Left ventricle myocardium inferior (tissue), 1 donor: ENCODE measurements at regions not wholly inside any gene's neighbourhood (a gene's known extent, or its start where the extent isn't known, plus 50 kb on each side); places are given as distances from the start of the nearest gene placed in this dataset.

Experiments
- DNase-seq: peaks from one replicate; pipeline ENCODE4 v3.0.0-alpha.2; 2020
- H3K27ac ChIP-seq: fragments of 200-600 bp; replicated peaks from 2 replicates; pipeline ENCODE4 v1.8.0; 2021
- H3K27me3 ChIP-seq: fragments of 200-600 bp; 2 replicates; pipeline ENCODE4 v1.8.0; 2021; ENCODE audit warnings: low read depth
- H3K36me3 ChIP-seq: fragments of 200-600 bp; 2 replicates; pipeline ENCODE4 v1.8.0; 2021
- H3K4me1 ChIP-seq: fragments of 200-600 bp; 2 replicates; pipeline ENCODE4 v1.8.0; 2021
- H3K4me3 ChIP-seq: fragments of 200-600 bp; 2 replicates; pipeline ENCODE4 v1.8.0; 2021; ENCODE audit warnings: mild to moderate bottlenecking, moderate library complexity
- H3K9me3 ChIP-seq: fragments of 200-600 bp; replicated peaks from 2 replicates; pipeline ENCODE4 v1.8.0; 2021
- intact Hi-C: fragments of 100-400 bp; cut with micrococcal nuclease; formaldehyde crosslinking; loops from one replicate; pipeline ENCODE4 v1.11.0; 2022
- TF ChIP-seq, protein P1 (sequence below): fragments of 200-600 bp; IDR thresholded peaks from 2 replicates; pipeline ENCODE4 v1.8.0; 2021; ENCODE audit warnings: antibody characterized with exemption, mild to moderate bottlenecking, borderline replicate concordance
- donor health status: DM: no; HTN: yes; CAD: no; lungs with severe emphysema.

DNA sequence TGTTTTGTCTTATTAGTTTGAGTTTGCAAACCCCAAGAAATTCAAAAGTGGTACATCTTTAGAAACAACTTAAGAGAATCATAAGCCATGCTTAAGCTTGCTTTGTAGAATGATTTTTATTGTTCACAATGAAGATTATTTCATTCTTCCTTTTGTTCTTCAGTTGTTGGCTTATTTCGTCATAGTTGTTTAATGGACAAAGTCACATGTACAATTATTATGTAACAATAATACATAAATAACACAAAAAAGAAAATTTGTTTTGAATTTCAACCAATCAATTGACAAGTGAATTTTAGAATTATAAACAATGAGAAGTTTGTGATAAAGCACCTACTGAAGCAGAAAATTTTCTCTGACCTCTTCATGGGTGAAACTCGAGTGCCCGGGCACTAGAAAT, 111.8 kb upstream of the IGF1 start:
- DNase-seq: no peak
- intact Hi-C loops: no loop called here
- Histone ChIP-seq H3K4me3 (no peak overlapping the region), H3K36me3 (no peaks in the 10 kb centered on the region), H3K27me3 (no peaks in the 10 kb centered on the region), H3K4me1 (no peaks in the 10 kb centered on the region), H3K9me3 (peaks cover 21% of the 10 kb centered on the region), H3K27ac (no peak overlapping the region)
- TF ChIP-seq, protein P1, sequence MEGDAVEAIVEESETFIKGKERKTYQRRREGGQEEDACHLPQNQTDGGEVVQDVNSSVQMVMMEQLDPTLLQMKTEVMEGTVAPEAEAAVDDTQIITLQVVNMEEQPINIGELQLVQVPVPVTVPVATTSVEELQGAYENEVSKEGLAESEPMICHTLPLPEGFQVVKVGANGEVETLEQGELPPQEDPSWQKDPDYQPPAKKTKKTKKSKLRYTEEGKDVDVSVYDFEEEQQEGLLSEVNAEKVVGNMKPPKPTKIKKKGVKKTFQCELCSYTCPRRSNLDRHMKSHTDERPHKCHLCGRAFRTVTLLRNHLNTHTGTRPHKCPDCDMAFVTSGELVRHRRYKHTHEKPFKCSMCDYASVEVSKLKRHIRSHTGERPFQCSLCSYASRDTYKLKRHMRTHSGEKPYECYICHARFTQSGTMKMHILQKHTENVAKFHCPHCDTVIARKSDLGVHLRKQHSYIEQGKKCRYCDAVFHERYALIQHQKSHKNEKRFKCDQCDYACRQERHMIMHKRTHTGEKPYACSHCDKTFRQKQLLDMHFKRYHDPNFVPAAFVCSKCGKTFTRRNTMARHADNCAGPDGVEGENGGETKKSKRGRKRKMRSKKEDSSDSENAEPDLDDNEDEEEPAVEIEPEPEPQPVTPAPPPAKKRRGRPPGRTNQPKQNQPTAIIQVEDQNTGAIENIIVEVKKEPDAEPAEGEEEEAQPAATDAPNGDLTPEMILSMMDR: no peak

DNA sequence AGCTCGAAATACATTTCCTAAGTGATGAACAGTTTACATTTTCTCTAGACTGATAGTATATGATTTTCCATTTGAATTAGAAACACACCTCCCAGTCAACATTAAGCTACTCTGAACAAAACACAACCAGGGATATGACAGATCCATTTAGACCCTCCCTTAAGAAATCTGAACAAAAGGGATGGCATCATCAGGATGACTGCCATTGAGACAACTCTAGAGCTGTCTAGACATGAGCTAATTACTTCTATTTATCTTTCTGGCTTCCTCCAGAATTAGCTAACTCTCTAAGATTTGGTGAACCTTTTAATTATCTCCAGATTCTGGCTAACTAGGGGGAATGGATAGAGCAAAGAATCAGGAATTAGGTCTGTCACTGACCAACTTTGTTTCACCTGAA, 92.9 kb upstream of the IGF1 start:
- TF ChIP-seq, protein P1: no peak
- Histone ChIP-seq H3K4me3 (no peak overlapping the region), H3K4me1 (no peaks in the 10 kb centered on the region), H3K27me3 (no peaks in the 10 kb centered on the region), H3K27ac (no peak overlapping the region), H3K9me3 (no peaks in the 10 kb centered on the region), H3K36me3 (no peaks in the 10 kb centered on the region)
- intact Hi-C loops: no loop called here
- DNase-seq: no peak

DNA sequence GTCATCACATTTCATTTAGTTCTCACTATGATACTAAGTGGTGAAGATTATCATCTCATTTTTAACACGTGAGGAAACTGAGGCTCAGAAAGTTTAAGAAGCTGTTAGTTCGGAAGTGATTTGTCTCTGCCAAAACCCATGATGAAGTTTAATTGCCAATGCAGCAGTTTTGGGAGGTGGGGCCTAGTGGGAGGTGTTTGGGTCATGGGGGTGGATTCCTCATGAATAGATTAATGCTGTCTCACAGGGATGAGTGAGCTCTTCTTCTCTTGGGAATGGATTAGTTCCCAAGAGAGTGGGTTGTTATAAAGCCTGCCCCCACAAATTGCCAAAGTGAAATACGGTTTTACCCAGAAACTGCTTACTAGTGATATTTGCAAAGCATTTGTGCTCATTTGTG, 91.5 kb upstream of the IGF1 start:
- TF ChIP-seq, protein P1: no peak
- no peak overlapping the region for H3K27ac ChIP-seq
- H3K9me3 ChIP-seq: no peaks in the 10 kb centered on the region
- H3K36me3 ChIP-seq: no peaks in the 10 kb centered on the region
- intact Hi-C loops: no loop called here
- H3K4me1 ChIP-seq: no peaks in the 10 kb centered on the region
- DNase-seq: no peak
- H3K4me3 ChIP-seq: no peak overlapping the region
- no peaks in the 10 kb centered on the region for H3K27me3 ChIP-seq

DNA sequence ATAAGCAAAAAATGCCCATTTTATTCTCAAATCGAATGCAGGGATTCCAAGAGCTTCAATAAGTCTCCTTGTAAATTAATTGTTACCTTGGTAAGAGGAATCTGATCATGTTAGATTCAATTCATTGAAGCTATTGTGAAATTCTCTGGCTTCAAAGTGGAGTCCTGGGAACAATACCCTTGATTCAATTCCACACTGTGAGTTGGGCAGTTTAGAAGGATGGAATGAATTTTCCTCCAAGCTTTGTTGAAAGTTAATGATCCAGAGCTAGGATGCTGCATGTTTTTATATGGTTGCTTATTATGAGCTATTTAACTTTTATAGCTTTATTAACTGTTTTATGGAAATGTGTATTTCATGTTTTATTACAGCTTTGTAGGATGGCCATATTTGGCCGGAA, 89.9 kb upstream of the IGF1 start:
- intact Hi-C loops: no loop called here
- no peaks in the 10 kb centered on the region for H3K36me3 ChIP-seq
- H3K4me3 ChIP-seq: no peak overlapping the region
- H3K27me3 ChIP-seq: no peaks in the 10 kb centered on the region
- TF ChIP-seq, protein P1: no peak
- no peaks in the 10 kb centered on the region for H3K4me1 ChIP-seq
- no peak overlapping the region for H3K27ac ChIP-seq
- H3K9me3 ChIP-seq: peaks cover 8% of the 10 kb centered on the region
- DNase-seq: no peak

DNA sequence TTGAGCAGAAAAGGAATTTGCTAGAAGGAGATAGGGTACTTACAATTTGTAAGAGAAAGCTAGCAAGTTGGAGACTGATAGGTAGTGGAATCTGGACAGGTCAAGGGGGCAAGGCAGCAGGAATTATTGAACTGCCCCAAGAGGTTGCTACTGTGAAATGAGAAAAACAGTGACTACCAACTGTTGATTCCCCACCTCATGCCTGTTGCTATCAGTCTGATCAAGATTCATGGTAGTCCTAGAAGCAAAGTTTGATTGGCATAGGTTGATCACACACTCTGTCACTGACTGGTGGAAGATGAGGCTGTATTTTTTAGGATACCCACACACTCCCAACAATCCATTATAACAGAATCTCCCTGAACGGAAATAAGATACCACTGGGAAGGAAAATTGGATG, 89.4 kb upstream of the IGF1 start:
- intact Hi-C loops: no loop called here
- Histone ChIP-seq H3K36me3 (no peaks in the 10 kb centered on the region), H3K27me3 (no peaks in the 10 kb centered on the region), H3K4me1 (no peaks in the 10 kb centered on the region), H3K4me3 (no peak overlapping the region), H3K9me3 (peaks cover 13% of the 10 kb centered on the region), H3K27ac (no peak overlapping the region)
- no peak for DNase-seq
- TF ChIP-seq, protein P1: no peak

DNA sequence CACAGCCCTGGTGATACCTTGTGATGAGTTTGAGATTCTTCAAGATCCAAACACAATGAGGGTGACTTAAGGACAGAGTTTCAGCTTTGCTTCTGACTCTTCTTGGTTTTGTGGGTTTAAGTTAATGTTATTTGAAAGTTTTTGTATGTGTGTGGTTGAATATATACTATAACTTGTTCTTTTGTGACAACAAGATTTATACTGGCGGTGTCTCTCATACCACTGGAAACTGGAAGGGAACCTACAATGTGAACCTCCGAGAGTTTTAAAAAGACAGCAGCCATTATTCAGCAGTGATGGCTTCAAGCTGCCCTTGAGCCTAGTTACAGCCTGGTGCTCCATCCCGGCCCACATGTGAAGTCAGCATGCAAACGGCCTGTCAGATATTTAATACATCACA, 87.9 kb upstream of the IGF1 start:
- intact Hi-C loops: no loop called here
- H3K9me3 ChIP-seq: peaks cover 13% of the 10 kb centered on the region
- no peaks in the 10 kb centered on the region for H3K4me1 ChIP-seq
- TF ChIP-seq, protein P1: no peak
- DNase-seq: no peak
- H3K36me3 ChIP-seq: no peaks in the 10 kb centered on the region
- H3K27ac ChIP-seq: no peak overlapping the region
- no peaks in the 10 kb centered on the region for H3K27me3 ChIP-seq
- H3K4me3 ChIP-seq: no peak overlapping the region
